HCT116 (cell line): ENCODE measurements at regions not wholly inside any gene's neighbourhood (a gene's known extent, or its start where the extent isn't known, plus 50 kb on each side); places are given as distances from the start of the nearest gene placed in this dataset.

ENCODE experiments used
- ATAC-seq: fragments of 200-7000 bp; cut with Tn5 transposase; 2 replicates; pipeline ENCODE4 v1.9.1; 2020; ENCODE audit warnings: mild to moderate bottlenecking, moderate library complexity
- BruUV-seq: library from RNA; stranded (reverse); fragments of 400-500 nt; replicated peaks from 2 replicates; lab custom pipeline; 2021; lab: Mats Ljungman, UMichigan
- CTCF ChIA-PET: fragments of 300-600 bp; sonication (Branson Sonifier 250); formaldehyde crosslinking; loops from one replicate; lab custom pipeline; 2021; ENCODE audit warnings: antibody characterized with exemption; lab: Charles Lee
- POLR2A ChIA-PET: fragments of 300-600, 350-600 bp; sonication (Branson Sonifier 250); formaldehyde crosslinking; loops from one replicate; lab custom pipeline; 2021; ENCODE audit warnings: antibody characterized with exemption; lab: Charles Lee
- RAD21 ChIA-PET, 2 experiments: fragments of 300-600 bp; sonication (Branson Sonifier 250); formaldehyde crosslinking; loops; one replicate each; lab custom pipeline; 2023; ENCODE audit warnings: low total read pairs in 2 of 2; ENCODE audit not compliant: uncharacterized antibody in 2 of 2, unreplicated experiment in 2 of 2, low non-redundant PET in 1 of 2; lab: Charles Lee
- DNase-seq: peaks from one replicate; pipeline ENCODE4 v3.0.0-alpha.2; 2010; ENCODE audit warnings: low read depth, low spot score
- H2AFZ ChIP-seq: fragments of 200-600 bp; shearing (Covaris generic), sonication (generic); 2 replicates; pipeline ENCODE4 v1.6.1; 2017; ENCODE audit warnings: low read depth, mixed run types, mixed read lengths, antibody characterized with exemption, low read length; ENCODE audit not compliant: poor library complexity, severe bottlenecking
- H3K27ac ChIP-seq: 2 replicates; pipeline ENCODE4 v1.5.1; 2012; ENCODE audit warnings: low read depth, low read length
- H3K27me3 ChIP-seq: fragments of 200-600 bp; sonication (generic); 2 replicates; pipeline ENCODE4 v1.6.1; 2016; ENCODE audit warnings: mixed run types, low read length, mixed read lengths; ENCODE audit not compliant: insufficient read depth
- H3K36me3 ChIP-seq, 2 experiments: fragments of 200-500 bp in 1 of 2; fragments of 200-600 bp in 1 of 2; sonication (Bioruptor generic) in 1 of 2; sonication (generic) in 1 of 2; 2 replicates each; pipeline versions ENCODE4 v1.5.1 to v1.6.1; 2014 to 2016; ENCODE audit warnings: low read length in 2 of 2, inconsistent platforms in 1 of 2, mixed read lengths in 1 of 2, mixed run types in 1 of 2; ENCODE audit not compliant: insufficient read depth in 2 of 2, control insufficient read depth in 1 of 2
- H3K4me1 ChIP-seq, 2 experiments: fragments of 200-600 bp in 1 of 2; sonication (generic) in 1 of 2; 2 replicates each; pipeline versions ENCODE4 v1.5.1 to v1.6.1; 2012 to 2017; ENCODE audit warnings: low read length in 2 of 2, inconsistent platforms in 1 of 2, mild to moderate bottlenecking in 1 of 2, mixed read lengths in 1 of 2, mixed run types in 1 of 2, moderate library complexity in 1 of 2; ENCODE audit not compliant: insufficient read depth in 2 of 2, control insufficient read depth in 1 of 2
- H3K4me2 ChIP-seq: fragments of 200-600 bp; sonication (generic); 2 replicates; pipeline ENCODE4 v1.6.1; 2017; ENCODE audit warnings: mixed run types, low read length, mixed read lengths
- H3K4me3 ChIP-seq, 2 experiments: fragments of 200-600 bp in 1 of 2; sonication (generic) in 1 of 2; replicated peaks in 1 of 2; 2 replicates each; pipeline ENCODE4 v1.5.1; 2011 to 2016; ENCODE audit warnings: low read length in 2 of 2, control low read depth in 1 of 2, low read depth in 1 of 2, mild to moderate bottlenecking in 1 of 2, mixed read lengths in 1 of 2, mixed run types in 1 of 2
- H3K79me2 ChIP-seq: fragments of 200-600 bp; sonication (generic); 2 replicates; pipeline ENCODE4 v1.6.1; 2017; ENCODE audit warnings: mild to moderate bottlenecking, mixed run types, low read length, moderate library complexity, mixed read lengths; ENCODE audit not compliant: insufficient read depth
- H3K9ac ChIP-seq: fragments of 200-600 bp; sonication (generic); 2 replicates; pipeline ENCODE4 v1.6.1; 2016; ENCODE audit warnings: low read length, mixed read lengths
- H3K9me2 ChIP-seq: fragments of 200-600 bp; sonication (generic), shearing (Covaris generic); 2 replicates; pipeline ENCODE4 v1.6.1; 2017; ENCODE audit warnings: mixed run types, mild to moderate bottlenecking, moderate library complexity; ENCODE audit not compliant: insufficient read depth
- H3K9me3 ChIP-seq, 2 experiments: fragments of 200-500 bp in 1 of 2; fragments of 200-600 bp in 1 of 2; sonication (Bioruptor generic) in 1 of 2; sonication (generic) in 1 of 2; 2 replicates each; pipeline ENCODE4 v1.6.1; 2014 to 2017; ENCODE audit warnings: low read length in 2 of 2, mixed read lengths in 2 of 2, inconsistent platforms in 1 of 2, low read depth in 1 of 2, mild to moderate bottlenecking in 1 of 2, mixed run types in 1 of 2, moderate library complexity in 1 of 2; ENCODE audit not compliant: control insufficient read depth in 1 of 2, insufficient read depth in 1 of 2
- H4K20me1 ChIP-seq: fragments of 200-600 bp; sonication (generic), shearing (Covaris generic); 2 replicates; pipeline ENCODE4 v1.6.1; 2017; ENCODE audit warnings: mixed run types, mild to moderate bottlenecking, moderate library complexity; ENCODE audit not compliant: insufficient read depth
- CBX3 ChIP-seq: IDR thresholded peaks from 2 replicates; pipeline ENCODE4 v1.6.1; 2012; ENCODE audit warnings: low read depth
- CEBPB ChIP-seq: IDR thresholded peaks from 2 replicates; pipeline ENCODE4 v1.6.1; 2012; ENCODE audit warnings: low read depth
- FOSL1 ChIP-seq: IDR thresholded peaks from 2 replicates; pipeline ENCODE4 v1.6.1; 2012; ENCODE audit warnings: low read depth
- POLR2AphosphoS5 ChIP-seq: IDR thresholded peaks from 2 replicates; pipeline ENCODE4 v1.6.1; 2011; ENCODE audit warnings: mild to moderate bottlenecking, low read depth, low read length, moderate library complexity
- RAD21 ChIP-seq: IDR thresholded peaks from 2 replicates; pipeline ENCODE4 v1.6.1; 2012; ENCODE audit warnings: low read depth, mild to moderate bottlenecking
- SIN3A ChIP-seq: IDR thresholded peaks from 2 replicates; pipeline ENCODE4 v1.6.1; 2012; ENCODE audit warnings: low read depth
- SRF ChIP-seq: IDR thresholded peaks from 2 replicates; pipeline ENCODE4 v1.6.1; 2012; ENCODE audit warnings: low read depth
- TCF7L2 ChIP-seq: IDR thresholded peaks from 2 replicates; pipeline ENCODE4 v1.7.0; 2011; ENCODE audit warnings: borderline replicate concordance, inconsistent platforms; ENCODE audit not compliant: insufficient read depth, insufficient read length; ENCODE audit errors: extremely low read depth
- ZBTB33 ChIP-seq: IDR thresholded peaks from 2 replicates; pipeline ENCODE4 v1.6.1; 2011; ENCODE audit warnings: mild to moderate bottlenecking, low read length, moderate library complexity; ENCODE audit not compliant: insufficient replicate concordance; ENCODE audit errors: extremely low read depth
- ZFX ChIP-seq: fragments of 450-650 bp; IDR thresholded peaks from 2 replicates; pipeline ENCODE4 v1.6.1; 2017
- intact Hi-C: fragments of 100-400 bp; cut with micrococcal nuclease; formaldehyde crosslinking; loops from 2 replicates; pipeline ENCODE4 v1.10.0; 2022
- TF ChIP-seq, protein P1 (sequence below): IDR thresholded peaks from 2 replicates; pipeline ENCODE4 v1.6.1; 2012

GRCh38 chr12:98387444-98387843, 127.9 kb upstream of the TMPO start:
- Histone ChIP-seq H3K9ac (no peak overlapping the region), H3K4me1 (no peaks in the 10 kb centered on the region), H4K20me1 (no peaks in the 10 kb centered on the region), H3K4me3 (no peak overlapping the region), H3K4me2 (no peak overlapping the region), H3K27me3 (no peaks in the 10 kb centered on the region), H3K79me2 (no peaks in the 10 kb centered on the region), H3K36me3 (no peaks in the 10 kb centered on the region), H3K9me3 (no peaks in the 10 kb centered on the region), H3K27ac (no peak overlapping the region), H3K9me2 (no peaks in the 10 kb centered on the region), H2AFZ (no peak overlapping the region)
- DNase-seq (no peak), ATAC-seq (no peak)
- no peak for TF ChIP-seq SIN3A
- no peak for TF ChIP-seq ZFX
- no peak for TF ChIP-seq SRF
- TF ChIP-seq ZBTB33 = no peak
- TF ChIP-seq FOSL1 = no peak
- TF ChIP-seq, protein P1, sequence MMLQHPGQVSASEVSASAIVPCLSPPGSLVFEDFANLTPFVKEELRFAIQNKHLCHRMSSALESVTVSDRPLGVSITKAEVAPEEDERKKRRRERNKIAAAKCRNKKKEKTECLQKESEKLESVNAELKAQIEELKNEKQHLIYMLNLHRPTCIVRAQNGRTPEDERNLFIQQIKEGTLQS = no peak
- no peak for TF ChIP-seq TCF7L2
- intact Hi-C loops = no loop called here
- ChIA-PET CTCF (no interaction called here), RAD21 (no interaction called here), POLR2A (no interaction called here)
- BruUV-seq = no TSS peak

DNA sequence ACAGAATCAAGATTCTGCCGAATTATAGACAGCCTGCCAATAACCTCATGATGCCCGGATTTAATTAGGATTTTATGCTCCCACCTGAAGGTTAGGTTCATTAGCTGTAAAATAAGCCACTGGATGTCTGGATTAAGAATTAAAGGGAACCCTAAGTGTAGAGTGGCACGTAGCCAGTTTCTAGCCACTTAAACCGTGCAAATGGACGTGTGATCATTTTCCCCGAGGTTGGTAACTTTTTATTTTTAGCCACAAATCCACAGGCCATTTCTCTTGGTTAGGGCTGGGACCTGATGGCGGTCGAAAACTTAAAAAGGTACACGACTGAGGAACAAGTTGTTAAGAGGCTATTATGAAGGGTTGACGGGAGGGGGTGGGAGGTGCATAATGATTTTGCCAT, 127.3 kb upstream of the TMPO start:
- no peak overlapping the region for H2AFZ ChIP-seq
- H3K27ac ChIP-seq = no peak overlapping the region
- no peaks in the 10 kb centered on the region for H3K27me3 ChIP-seq
- no peaks in the 10 kb centered on the region for H3K9me3 ChIP-seq
- intact Hi-C loops = no loop called here
- TF ChIP-seq POLR2AphosphoS5 (no peak), ZFX (no peak), CBX3 (no peak), TCF7L2 (no peak), CEBPB (no peak), RAD21 (no peak)
- ChIA-PET POLR2A (no interaction called here), CTCF (interaction anchor here (0.6 kb wide), 1 partner anchor 28 kb away, joined by 3 read pairs; no protein-coding TSS in a partner anchor), RAD21 (no interaction called here)
- H3K4me3 ChIP-seq = no peak overlapping the region
- H3K9ac ChIP-seq = no peak overlapping the region
- H3K9me2 ChIP-seq = no peaks in the 10 kb centered on the region
- no peak for DNase-seq
- no peaks in the 10 kb centered on the region for H3K4me1 ChIP-seq
- no TSS peak for BruUV-seq
- H4K20me1 ChIP-seq = no peaks in the 10 kb centered on the region
- no peak for ATAC-seq
- H3K4me2 ChIP-seq = no peak overlapping the region
- H3K36me3 ChIP-seq = no peaks in the 10 kb centered on the region
- no peaks in the 10 kb centered on the region for H3K79me2 ChIP-seq
